RWPE1 (cell line): ENCODE measurements at regions not wholly inside any gene's neighbourhood (a gene's known extent, or its start where the extent isn't known, plus 50 kb on each side); places are given as distances from the start of the nearest gene placed in this dataset.

Experiments
- CTCF ChIA-PET: fragments of 350-600 bp; sonication (Branson Sonifier 250); formaldehyde crosslinking; extraction: SDS; loops from one replicate; lab custom pipeline; 2021; lab: Yijun Ruan, JAX
- POLR2A ChIA-PET: fragments of 400-600 bp; formaldehyde crosslinking; extraction: SDS; loops from one replicate; lab custom pipeline; 2020; ENCODE audit warnings: antibody characterized with exemption; ENCODE audit not compliant: low non-redundant PET; lab: Yijun Ruan, JAX
- DNase-seq: peaks from one replicate; pipeline ENCODE4 v3.0.0; 2012; ENCODE audit warnings: low spot score
- H3K27ac ChIP-seq: fragments of 450-650 bp; 2 replicates; pipeline ENCODE4 v1.5.1; 2017
- CTCF ChIP-seq: fragments of 450-650 bp; conservative IDR thresholded peaks from 2 replicates; pipeline ENCODE4 v1.5.1; 2017; ENCODE audit warnings: low read depth, mild to moderate bottlenecking

DNA sequence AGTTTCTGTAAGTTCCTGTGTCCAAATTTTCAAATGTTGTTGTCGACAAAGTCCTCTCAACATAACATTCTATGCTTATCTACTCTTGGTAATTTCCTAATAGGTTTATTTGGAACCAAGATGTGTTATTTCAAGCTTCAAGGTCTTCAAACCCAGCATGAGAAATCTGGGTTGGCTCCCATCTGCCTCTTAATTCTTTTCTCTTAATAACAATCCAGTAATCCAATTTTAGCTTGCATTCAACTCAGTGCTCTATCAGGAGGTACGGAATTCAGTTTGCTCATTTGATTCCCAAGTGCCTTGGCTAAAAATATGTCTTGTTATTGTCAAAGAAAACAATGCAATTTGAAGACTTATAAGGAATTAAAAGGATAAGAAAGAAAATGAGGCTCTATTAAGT, 235.5 kb upstream of the MID1 start:
- CTCF ChIA-PET = no interaction called here
- POLR2A ChIA-PET = no interaction called here
- no peak overlapping the region for H3K27ac ChIP-seq
- DNase-seq = no peak
- no peak for TF ChIP-seq CTCF

DNA sequence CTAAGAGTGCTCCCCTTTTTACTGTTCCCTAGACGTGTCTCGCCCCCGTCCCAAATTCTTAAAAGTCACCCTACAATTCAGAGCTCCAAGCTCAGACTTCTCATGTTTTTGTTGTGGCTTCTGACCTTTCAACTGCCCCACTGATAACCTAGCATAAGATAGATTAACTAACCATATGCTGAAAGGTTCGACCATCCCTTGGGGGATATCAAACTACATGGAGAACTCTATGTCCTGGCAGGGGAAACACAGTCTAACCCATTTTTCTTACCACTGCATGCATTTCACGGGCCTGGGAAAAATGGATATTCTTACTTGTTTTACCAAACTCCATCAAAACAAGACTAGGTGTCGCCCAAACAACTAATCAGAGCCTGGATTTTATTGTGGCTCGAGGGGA, 236.4 kb upstream of the MID1 start:
- TF ChIP-seq CTCF = no peak
- CTCF ChIA-PET = no interaction called here
- no peak overlapping the region for H3K27ac ChIP-seq
- DNase-seq = no peak
- POLR2A ChIA-PET = no interaction called here

GRCh38 chrX:10859353-10859752, 239.0 kb upstream of the MID1 start:
- no peak for TF ChIP-seq CTCF
- ChIA-PET CTCF (no interaction called here), POLR2A (no interaction called here)
- DNase-seq = no peak
- no peak overlapping the region for H3K27ac ChIP-seq

DNA sequence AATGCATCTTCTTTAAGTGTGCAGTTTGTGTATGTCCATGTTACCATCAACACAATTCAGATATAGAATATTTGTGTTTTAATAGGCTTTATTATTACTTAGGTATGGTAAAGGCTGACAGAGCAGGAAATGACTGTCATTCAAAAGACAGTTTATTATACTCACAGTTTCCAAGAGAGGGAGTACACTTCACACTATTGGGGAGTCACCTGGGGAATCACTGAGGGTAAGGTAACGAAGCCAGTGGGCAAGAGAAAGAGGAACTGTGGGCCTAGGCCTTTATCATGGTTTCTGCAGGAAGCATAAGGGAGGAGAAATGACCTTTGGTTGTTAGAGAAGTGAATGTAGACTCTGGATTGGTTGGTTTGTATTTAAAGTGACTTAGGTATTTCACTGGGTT, 235.1 kb upstream of the HCCS start:
- ChIA-PET POLR2A (no interaction called here), CTCF (no interaction called here)
- no peak for DNase-seq
- no peak overlapping the region for H3K27ac ChIP-seq
- TF ChIP-seq CTCF = no peak

DNA sequence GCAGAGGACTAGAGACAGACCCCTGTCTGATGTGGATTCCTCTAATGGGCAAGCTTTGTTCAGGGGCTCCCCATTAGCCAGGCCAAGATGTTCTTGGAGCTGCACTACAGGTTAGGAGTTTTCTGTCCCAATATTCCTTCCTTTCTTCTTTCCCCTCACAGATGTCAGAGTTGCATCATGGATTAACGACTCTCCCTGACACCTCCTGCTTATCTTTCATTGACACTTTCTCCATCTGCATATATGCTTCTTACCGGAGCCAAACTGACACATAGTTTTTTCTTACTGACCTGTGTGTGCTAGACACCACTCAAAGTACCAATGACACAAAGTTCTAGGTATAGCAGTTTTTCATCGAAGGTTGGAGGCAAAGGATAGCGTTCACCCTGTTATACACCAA, 228.6 kb upstream of the HCCS start:
- no peak for DNase-seq
- CTCF ChIA-PET = no interaction called here
- no peak overlapping the region for H3K27ac ChIP-seq
- POLR2A ChIA-PET = no interaction called here
- no peak for TF ChIP-seq CTCF

- no peak for TF ChIP-seq CTCF
- no peak overlapping the region for H3K27ac ChIP-seq
- no peak for DNase-seq
- POLR2A ChIA-PET = no interaction called here
- CTCF ChIA-PET = no interaction called here
Measured at GRCh38 chrX:10884246-10884645, 226.9 kb upstream of the HCCS start.
